Type B pancreatic cell (in vitro differentiated cells): ENCODE measurements at regions not wholly inside any gene's neighbourhood (a gene's known extent, or its start where the extent isn't known, plus 50 kb on each side); places are given as distances from the start of the nearest gene placed in this dataset.

Experiments used
- DNase-seq: peaks from one replicate; pipeline ENCODE4 v3.0.0; 2021; ENCODE audit warnings: mixed read lengths; ENCODE audit not compliant: unreplicated experiment; ENCODE audit errors: extremely low spot score
- H3K27ac Mint-ChIP-seq: 2 replicates; pipeline ENCODE4 v1.8.0; 2021; ENCODE audit warnings: mild to moderate bottlenecking, mixed read lengths
- H3K27me3 Mint-ChIP-seq: 2 replicates; pipeline ENCODE4 v1.8.0; 2021; ENCODE audit warnings: mixed read lengths
- H3K36me3 Mint-ChIP-seq: 2 replicates; pipeline ENCODE4 v1.8.0; 2021; ENCODE audit warnings: mixed read lengths
- H3K4me1 Mint-ChIP-seq: one replicate; pipeline ENCODE4 v1.8.0; 2021; ENCODE audit warnings: mixed read lengths; ENCODE audit not compliant: unreplicated experiment
- H3K4me3 Mint-ChIP-seq: 2 replicates; pipeline ENCODE4 v1.8.0; 2021; ENCODE audit warnings: mild to moderate bottlenecking, mixed read lengths
- H3K9me3 Mint-ChIP-seq: 2 replicates; pipeline ENCODE4 v1.8.0; 2021; ENCODE audit warnings: mixed read lengths
- CTCF ChIP-seq: fragments of 200-600 bp; sonication (generic); conservative IDR thresholded peaks from 2 replicates; pipeline ENCODE4 v1.5.0; 2021; ENCODE audit warnings: antibody characterized with exemption, mild to moderate bottlenecking

- Mint-ChIP-seq H3K36me3 (no peaks in the 10 kb centered on the region), H3K27me3 (no peaks in the 10 kb centered on the region), H3K4me1 (peaks cover 17% of the 10 kb centered on the region), H3K27ac (no peak overlapping the region), H3K9me3 (peaks cover under 1% of the 10 kb centered on the region), H3K4me3 (no peak overlapping the region)
- TF ChIP-seq CTCF, result no peak
- DNase-seq, result no peak
These were observed 534.7 kb upstream of the CBLB start for GRCh38 chr3:106403371-106404145.

- TF ChIP-seq CTCF, result no peak
- peaks cover 7% of the 10 kb centered on the region for H3K9me3 Mint-ChIP-seq
- no peaks in the 10 kb centered on the region for H3K36me3 Mint-ChIP-seq
- DNase-seq, result no peak
- no peaks in the 10 kb centered on the region for H3K27me3 Mint-ChIP-seq
- no peak overlapping the region for H3K27ac Mint-ChIP-seq
- H3K4me1 Mint-ChIP-seq, result peaks cover 2% of the 10 kb centered on the region
- H3K4me3 Mint-ChIP-seq, result no peak overlapping the region
These were observed 544.9 kb upstream of the CBLB start for GRCh38 chr3:106413683-106414082.

GRCh38 chr3:106420628-106421027, 551.8 kb upstream of the CBLB start:
- Mint-ChIP-seq H3K27me3 (no peaks in the 10 kb centered on the region), H3K4me1 (peaks cover 14% of the 10 kb centered on the region), H3K9me3 (peaks cover 10% of the 10 kb centered on the region), H3K27ac (no peak overlapping the region), H3K4me3 (no peak overlapping the region), H3K36me3 (no peaks in the 10 kb centered on the region)
- TF ChIP-seq CTCF, result no peak
- no peak for DNase-seq

GRCh38 chr3:106421426-106421825, 552.6 kb upstream of the CBLB start:
- no peaks in the 10 kb centered on the region for H3K36me3 Mint-ChIP-seq
- H3K9me3 Mint-ChIP-seq, result peaks cover 15% of the 10 kb centered on the region
- no peak for TF ChIP-seq CTCF
- H3K27me3 Mint-ChIP-seq, result no peaks in the 10 kb centered on the region
- H3K4me3 Mint-ChIP-seq, result no peak overlapping the region
- no peak for DNase-seq
- no peak overlapping the region for H3K27ac Mint-ChIP-seq
- H3K4me1 Mint-ChIP-seq, result peaks cover 14% of the 10 kb centered on the region

GRCh38 chr3:106421909-106422308, 553.1 kb upstream of the CBLB start:
- H3K4me1 Mint-ChIP-seq, result peaks cover 14% of the 10 kb centered on the region
- no peak for DNase-seq
- no peaks in the 10 kb centered on the region for H3K27me3 Mint-ChIP-seq
- peaks cover 15% of the 10 kb centered on the region for H3K9me3 Mint-ChIP-seq
- H3K27ac Mint-ChIP-seq, result no peak overlapping the region
- no peaks in the 10 kb centered on the region for H3K36me3 Mint-ChIP-seq
- TF ChIP-seq CTCF, result no peak
- H3K4me3 Mint-ChIP-seq, result no peak overlapping the region
